Astrocyte (in vitro differentiated cells and primary cell): ENCODE measurements at regions not wholly inside any gene's neighbourhood (a gene's known extent, or its start where the extent isn't known, plus 50 kb on each side); places are given as distances from the start of the nearest gene placed in this dataset.

Experiments used
- DNase-seq: peaks from one replicate; pipeline ENCODE4 v3.0.0-alpha.2; 2010; ENCODE audit warnings: low read depth
- FAIRE-seq: peaks from 2 replicates; lab custom pipeline; 2011; peaks lifted over from hg19 to GRCh38; lab: Jason Lieb, UNC
- H2AFZ ChIP-seq: 2 replicates; pipeline ENCODE4 v1.6.0; 2012; ENCODE audit warnings: low read depth, low read length, inconsistent platforms
- H3K27ac ChIP-seq: 2 replicates; pipeline ENCODE4 v1.5.1; 2011; ENCODE audit warnings: low read depth, low read length, inconsistent platforms
- H3K27me3 ChIP-seq: 2 replicates; pipeline ENCODE4 v1.6.0; 2011; ENCODE audit warnings: low read length, inconsistent platforms; ENCODE audit not compliant: insufficient read depth
- H3K36me3 ChIP-seq: 2 replicates; pipeline ENCODE4 v1.5.1; 2011; ENCODE audit warnings: low read length, inconsistent platforms; ENCODE audit not compliant: insufficient read depth
- H3K4me1 ChIP-seq: 2 replicates; pipeline ENCODE4 v1.5.1; 2011; ENCODE audit warnings: low read length, inconsistent platforms; ENCODE audit not compliant: insufficient read depth
- H3K4me2 ChIP-seq: 2 replicates; pipeline ENCODE4 v1.6.0; 2012; ENCODE audit warnings: low read length, inconsistent platforms
- H3K4me3 ChIP-seq: 2 replicates; pipeline ENCODE4 v1.5.1; 2011; ENCODE audit warnings: low read depth, mild to moderate bottlenecking, low read length, inconsistent platforms; ENCODE audit not compliant: insufficient read depth
- H3K79me2 ChIP-seq: 2 replicates; pipeline ENCODE4 v1.6.0; 2012; ENCODE audit warnings: mild to moderate bottlenecking, low read length, inconsistent platforms; ENCODE audit not compliant: insufficient read depth
- H3K9ac ChIP-seq: 2 replicates; pipeline ENCODE4 v1.6.0; 2012; ENCODE audit warnings: mild to moderate bottlenecking, low read length, inconsistent platforms
- H3K9me3 ChIP-seq: 2 replicates; pipeline ENCODE4 v1.5.1; 2012; ENCODE audit warnings: low read depth, mild to moderate bottlenecking, low read length, inconsistent platforms; ENCODE audit not compliant: insufficient read depth
- H4K20me1 ChIP-seq: 2 replicates; pipeline ENCODE4 v1.6.0; 2012; ENCODE audit warnings: low read length, inconsistent platforms; ENCODE audit not compliant: insufficient read depth
- H3K27ac Mint-ChIP-seq: one replicate; pipeline ENCODE4 v1.8.0; 2021; ENCODE audit warnings: mild to moderate bottlenecking, mixed read lengths; ENCODE audit not compliant: unreplicated experiment
- H3K27me3 Mint-ChIP-seq: one replicate; pipeline ENCODE4 v1.8.0; 2021; ENCODE audit warnings: low read depth, mixed read lengths; ENCODE audit not compliant: unreplicated experiment
- H3K36me3 Mint-ChIP-seq: one replicate; pipeline ENCODE4 v1.8.0; 2021; ENCODE audit warnings: low read depth, mixed read lengths; ENCODE audit not compliant: unreplicated experiment
- H3K4me1 Mint-ChIP-seq: one replicate; pipeline ENCODE4 v1.8.0; 2021; ENCODE audit warnings: low read depth, mixed read lengths; ENCODE audit not compliant: unreplicated experiment
- H3K4me3 Mint-ChIP-seq: one replicate; pipeline ENCODE4 v1.8.0; 2021; ENCODE audit warnings: mild to moderate bottlenecking, moderate library complexity, mixed read lengths; ENCODE audit not compliant: unreplicated experiment
- H3K9me3 Mint-ChIP-seq: one replicate; pipeline ENCODE4 v1.8.0; 2021; ENCODE audit warnings: mild to moderate bottlenecking, mixed read lengths; ENCODE audit not compliant: unreplicated experiment
- CTCF ChIP-seq: IDR thresholded peaks from 2 replicates; pipeline ENCODE4 v1.5.1; 2011; ENCODE audit warnings: low read depth, mild to moderate bottlenecking, inconsistent platforms, low read length, moderate library complexity; ENCODE audit not compliant: insufficient read depth
- EZH2 ChIP-seq: IDR thresholded peaks from 2 replicates; pipeline ENCODE4 v1.6.1; 2012; ENCODE audit warnings: mild to moderate bottlenecking, low read length, inconsistent platforms; ENCODE audit not compliant: insufficient read depth

GRCh38 chr3:177724020-177724638 lies 526.8 kb upstream of the TBL1XR1 start:
- Histone ChIP-seq H3K4me3 (no peak overlapping the region), H3K36me3 (no peaks in the 10 kb centered on the region), H3K9ac (no peak overlapping the region), H3K27ac (no peak overlapping the region), H4K20me1 (no peaks in the 10 kb centered on the region), H3K9me3 (no peaks in the 10 kb centered on the region), H2AFZ (no peak overlapping the region), H3K4me2 (no peak overlapping the region), H3K27me3 (no peaks in the 10 kb centered on the region), H3K79me2 (no peaks in the 10 kb centered on the region), H3K4me1 (no peaks in the 10 kb centered on the region)
- Mint-ChIP-seq H3K27me3 (peaks cover 6% of the 10 kb centered on the region), H3K4me3 (no peak overlapping the region), H3K4me1 (peaks cover 3% of the 10 kb centered on the region), H3K9me3 (peaks cover 2% of the 10 kb centered on the region), H3K27ac (no peak overlapping the region), H3K36me3 (no peaks in the 10 kb centered on the region)
- FAIRE-seq (no peak), DNase-seq (no peak)
- TF ChIP-seq EZH2 (no peak), CTCF (no peak)

GRCh38 chr3:177725165-177725564 lies 527.9 kb upstream of the TBL1XR1 start:
- Histone ChIP-seq H2AFZ (no peak overlapping the region), H3K9me3 (no peaks in the 10 kb centered on the region), H3K4me2 (no peak overlapping the region), H4K20me1 (no peaks in the 10 kb centered on the region), H3K9ac (no peak overlapping the region), H3K79me2 (no peaks in the 10 kb centered on the region), H3K27ac (no peak overlapping the region), H3K27me3 (no peaks in the 10 kb centered on the region), H3K36me3 (no peaks in the 10 kb centered on the region), H3K4me3 (no peak overlapping the region), H3K4me1 (no peaks in the 10 kb centered on the region)
- Mint-ChIP-seq H3K27ac (no peak overlapping the region), H3K4me1 (peaks cover 6% of the 10 kb centered on the region), H3K27me3 (peaks cover 6% of the 10 kb centered on the region), H3K4me3 (no peak overlapping the region), H3K9me3 (peaks cover 2% of the 10 kb centered on the region), H3K36me3 (no peaks in the 10 kb centered on the region)
- no peak for TF ChIP-seq CTCF
- no peak for TF ChIP-seq EZH2
- FAIRE-seq (no peak), DNase-seq (no peak)

- H3K4me1 Mint-ChIP-seq = peaks cover 15% of the 10 kb centered on the region
- Histone ChIP-seq H3K9ac (no peak overlapping the region), H3K4me2 (no peak overlapping the region), H4K20me1 (no peaks in the 10 kb centered on the region), H3K27ac (no peak overlapping the region), H2AFZ (no peak overlapping the region), H3K4me1 (peaks cover 7% of the 10 kb centered on the region), H3K36me3 (no peaks in the 10 kb centered on the region), H3K9me3 (no peaks in the 10 kb centered on the region), H3K4me3 (no peak overlapping the region), H3K27me3 (no peaks in the 10 kb centered on the region), H3K79me2 (no peaks in the 10 kb centered on the region)
- peaks cover 2% of the 10 kb centered on the region for H3K9me3 Mint-ChIP-seq
- H3K27ac Mint-ChIP-seq = no peak overlapping the region
- TF ChIP-seq CTCF (no peak), EZH2 (no peak)
- no peak overlapping the region for H3K4me3 Mint-ChIP-seq
- peaks cover 6% of the 10 kb centered on the region for H3K27me3 Mint-ChIP-seq
- DNase-seq = no peak
- no peak for FAIRE-seq
- no peaks in the 10 kb centered on the region for H3K36me3 Mint-ChIP-seq
Measured at GRCh38 chr3:177726807-177727206, 529.5 kb upstream of the TBL1XR1 start.
